ENCODE measurements at regions not wholly inside any gene's neighbourhood (a gene's known extent, or its start where the extent isn't known, plus 50 kb on each side); places are given as distances from the start of the nearest gene placed in this dataset.

DNA sequence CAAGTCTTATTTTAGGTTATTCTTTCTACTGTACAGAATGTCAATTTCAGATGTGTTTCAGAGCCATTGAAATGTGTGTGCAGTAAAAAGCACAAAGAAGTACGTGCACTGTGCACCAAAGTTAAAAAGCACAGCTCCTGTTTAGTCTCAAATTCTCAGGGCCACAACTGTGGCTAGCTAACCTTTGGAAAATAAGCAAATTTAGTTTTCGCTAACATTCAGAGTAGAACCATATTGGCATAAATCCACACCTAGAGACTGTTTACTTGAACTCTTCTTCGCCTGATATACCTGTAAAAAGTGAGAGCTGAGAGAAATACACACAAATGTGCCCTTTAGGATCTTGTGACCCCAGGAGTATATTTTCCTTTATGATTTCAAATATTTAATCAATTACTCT lies 353.9 kb downstream of the TFEC start:
- no peak for ATAC-seq
- TF ChIP-seq RARB (CRISPR knock-in tag; IDR thresholded peaks at IDR 0.05) (no peak), ZC3H10 (CRISPR knock-in tag; IDR thresholded peaks at IDR 0.05) (no peak), OSR1 (CRISPR knock-in tag; IDR thresholded peaks at IDR 0.05) (no peak), TCF4 (CRISPR knock-in tag; IDR thresholded peaks at IDR 0.05; ENCODE audit: borderline replicate concordance) (no peak), SNAI2 (CRISPR knock-in tag; IDR thresholded peaks at IDR 0.05) (no peak), ZNF565 (CRISPR knock-in tag; conservative IDR thresholded peaks at IDR 0.05; ENCODE audit: low read depth) (no peak), ESRRG (CRISPR knock-in tag; IDR thresholded peaks at IDR 0.05) (no peak), TOX (CRISPR knock-in tag; IDR thresholded peaks at IDR 0.05; ENCODE audit: borderline replicate concordance) (no peak), PPARA (CRISPR knock-in tag; IDR thresholded peaks at IDR 0.05; ENCODE audit: borderline replicate concordance) (no peak), ISL1 (CRISPR knock-in tag; IDR thresholded peaks at IDR 0.05) (no peak), ZFP30 (CRISPR knock-in tag; IDR thresholded peaks at IDR 0.05) (no peak), BACH2 (CRISPR knock-in tag; IDR thresholded peaks at IDR 0.05; ENCODE audit: borderline replicate concordance) (no peak)
- TF ChIP-seq, protein P1, sequence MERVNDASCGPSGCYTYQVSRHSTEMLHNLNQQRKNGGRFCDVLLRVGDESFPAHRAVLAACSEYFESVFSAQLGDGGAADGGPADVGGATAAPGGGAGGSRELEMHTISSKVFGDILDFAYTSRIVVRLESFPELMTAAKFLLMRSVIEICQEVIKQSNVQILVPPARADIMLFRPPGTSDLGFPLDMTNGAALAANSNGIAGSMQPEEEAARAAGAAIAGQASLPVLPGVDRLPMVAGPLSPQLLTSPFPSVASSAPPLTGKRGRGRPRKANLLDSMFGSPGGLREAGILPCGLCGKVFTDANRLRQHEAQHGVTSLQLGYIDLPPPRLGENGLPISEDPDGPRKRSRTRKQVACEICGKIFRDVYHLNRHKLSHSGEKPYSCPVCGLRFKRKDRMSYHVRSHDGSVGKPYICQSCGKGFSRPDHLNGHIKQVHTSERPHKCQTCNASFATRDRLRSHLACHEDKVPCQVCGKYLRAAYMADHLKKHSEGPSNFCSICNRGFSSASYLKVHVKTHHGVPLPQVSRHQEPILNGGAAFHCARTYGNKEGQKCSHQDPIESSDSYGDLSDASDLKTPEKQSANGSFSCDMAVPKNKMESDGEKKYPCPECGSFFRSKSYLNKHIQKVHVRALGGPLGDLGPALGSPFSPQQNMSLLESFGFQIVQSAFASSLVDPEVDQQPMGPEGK (CRISPR knock-in tag; IDR thresholded peaks at IDR 0.05; ENCODE audit: borderline replicate concordance): no peak
- TF ChIP-seq, protein P2, sequence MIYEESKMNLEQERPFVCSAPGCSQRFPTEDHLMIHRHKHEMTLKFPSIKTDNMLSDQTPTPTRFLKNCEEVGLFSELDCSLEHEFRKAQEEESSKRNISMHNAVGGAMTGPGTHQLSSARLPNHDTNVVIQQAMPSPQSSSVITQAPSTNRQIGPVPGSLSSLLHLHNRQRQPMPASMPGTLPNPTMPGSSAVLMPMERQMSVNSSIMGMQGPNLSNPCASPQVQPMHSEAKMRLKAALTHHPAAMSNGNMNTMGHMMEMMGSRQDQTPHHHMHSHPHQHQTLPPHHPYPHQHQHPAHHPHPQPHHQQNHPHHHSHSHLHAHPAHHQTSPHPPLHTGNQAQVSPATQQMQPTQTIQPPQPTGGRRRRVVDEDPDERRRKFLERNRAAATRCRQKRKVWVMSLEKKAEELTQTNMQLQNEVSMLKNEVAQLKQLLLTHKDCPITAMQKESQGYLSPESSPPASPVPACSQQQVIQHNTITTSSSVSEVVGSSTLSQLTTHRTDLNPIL (CRISPR knock-in tag; IDR thresholded peaks at IDR 0.05; ENCODE audit: low read depth): no peak
- TF ChIP-seq, protein P3, sequence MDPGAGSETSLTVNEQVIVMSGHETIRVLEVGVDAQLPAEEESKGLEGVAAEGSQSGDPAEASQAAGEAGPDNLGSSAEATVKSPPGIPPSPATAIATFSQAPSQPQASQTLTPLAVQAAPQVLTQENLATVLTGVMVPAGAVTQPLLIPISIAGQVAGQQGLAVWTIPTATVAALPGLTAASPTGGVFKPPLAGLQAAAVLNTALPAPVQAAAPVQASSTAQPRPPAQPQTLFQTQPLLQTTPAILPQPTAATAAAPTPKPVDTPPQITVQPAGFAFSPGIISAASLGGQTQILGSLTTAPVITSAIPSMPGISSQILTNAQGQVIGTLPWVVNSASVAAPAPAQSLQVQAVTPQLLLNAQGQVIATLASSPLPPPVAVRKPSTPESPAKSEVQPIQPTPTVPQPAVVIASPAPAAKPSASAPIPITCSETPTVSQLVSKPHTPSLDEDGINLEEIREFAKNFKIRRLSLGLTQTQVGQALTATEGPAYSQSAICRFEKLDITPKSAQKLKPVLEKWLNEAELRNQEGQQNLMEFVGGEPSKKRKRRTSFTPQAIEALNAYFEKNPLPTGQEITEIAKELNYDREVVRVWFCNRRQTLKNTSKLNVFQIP (CRISPR knock-in tag; IDR thresholded peaks at IDR 0.05; ENCODE audit: borderline replicate concordance, low read depth): no peak
- TF ChIP-seq, protein P4, sequence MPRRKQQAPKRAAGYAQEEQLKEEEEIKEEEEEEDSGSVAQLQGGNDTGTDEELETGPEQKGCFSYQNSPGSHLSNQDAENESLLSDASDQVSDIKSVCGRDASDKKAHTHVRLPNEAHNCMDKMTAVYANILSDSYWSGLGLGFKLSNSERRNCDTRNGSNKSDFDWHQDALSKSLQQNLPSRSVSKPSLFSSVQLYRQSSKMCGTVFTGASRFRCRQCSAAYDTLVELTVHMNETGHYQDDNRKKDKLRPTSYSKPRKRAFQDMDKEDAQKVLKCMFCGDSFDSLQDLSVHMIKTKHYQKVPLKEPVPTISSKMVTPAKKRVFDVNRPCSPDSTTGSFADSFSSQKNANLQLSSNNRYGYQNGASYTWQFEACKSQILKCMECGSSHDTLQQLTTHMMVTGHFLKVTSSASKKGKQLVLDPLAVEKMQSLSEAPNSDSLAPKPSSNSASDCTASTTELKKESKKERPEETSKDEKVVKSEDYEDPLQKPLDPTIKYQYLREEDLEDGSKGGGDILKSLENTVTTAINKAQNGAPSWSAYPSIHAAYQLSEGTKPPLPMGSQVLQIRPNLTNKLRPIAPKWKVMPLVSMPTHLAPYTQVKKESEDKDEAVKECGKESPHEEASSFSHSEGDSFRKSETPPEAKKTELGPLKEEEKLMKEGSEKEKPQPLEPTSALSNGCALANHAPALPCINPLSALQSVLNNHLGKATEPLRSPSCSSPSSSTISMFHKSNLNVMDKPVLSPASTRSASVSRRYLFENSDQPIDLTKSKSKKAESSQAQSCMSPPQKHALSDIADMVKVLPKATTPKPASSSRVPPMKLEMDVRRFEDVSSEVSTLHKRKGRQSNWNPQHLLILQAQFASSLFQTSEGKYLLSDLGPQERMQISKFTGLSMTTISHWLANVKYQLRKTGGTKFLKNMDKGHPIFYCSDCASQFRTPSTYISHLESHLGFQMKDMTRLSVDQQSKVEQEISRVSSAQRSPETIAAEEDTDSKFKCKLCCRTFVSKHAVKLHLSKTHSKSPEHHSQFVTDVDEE (CRISPR knock-in tag; IDR thresholded peaks at IDR 0.05): no peak

DNA sequence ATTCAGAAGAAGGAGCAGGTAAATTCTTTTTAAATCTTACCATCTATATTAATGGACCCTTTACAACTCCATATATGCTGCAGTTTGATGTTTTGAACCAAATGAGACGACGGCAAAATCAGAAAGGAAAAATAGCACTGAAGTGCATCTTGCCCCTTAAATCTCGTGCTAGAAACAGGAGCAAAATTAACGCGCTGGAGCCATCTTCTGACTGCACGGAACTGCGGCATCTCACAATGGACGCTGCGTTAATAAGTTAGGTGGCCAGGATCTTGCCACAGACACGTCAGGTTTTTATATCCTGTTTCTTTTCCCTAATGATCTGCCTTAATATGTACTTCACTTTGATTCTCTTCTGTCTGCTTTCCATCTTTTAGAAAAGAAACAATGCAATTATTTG lies 354.5 kb downstream of the TFEC start:
- TF ChIP-seq OSR1 (CRISPR knock-in tag; IDR thresholded peaks at IDR 0.05) (no peak), GLIS3 (CRISPR knock-in tag; IDR thresholded peaks at IDR 0.05) (no peak), TCF4 (CRISPR knock-in tag; IDR thresholded peaks at IDR 0.05; ENCODE audit: borderline replicate concordance) (no peak), BACH2 (CRISPR knock-in tag; IDR thresholded peaks at IDR 0.05; ENCODE audit: borderline replicate concordance) (no peak), ISL1 (CRISPR knock-in tag; IDR thresholded peaks at IDR 0.05) (no peak), ZNF70 (CRISPR knock-in tag; IDR thresholded peaks at IDR 0.05) (no peak), ZNF8 (CRISPR knock-in tag; IDR thresholded peaks at IDR 0.05) (no peak), ESRRG (CRISPR knock-in tag; IDR thresholded peaks at IDR 0.05) (no peak), TOX (CRISPR knock-in tag; IDR thresholded peaks at IDR 0.05; ENCODE audit: borderline replicate concordance) (no peak), ZFP30 (CRISPR knock-in tag; IDR thresholded peaks at IDR 0.05) (no peak), ARNTL (CRISPR knock-in tag; IDR thresholded peaks at IDR 0.05; ENCODE audit: borderline replicate concordance, low read depth) (no peak), CSDC2 (CRISPR knock-in tag; IDR thresholded peaks at IDR 0.05) (no peak), PPARA (CRISPR knock-in tag; IDR thresholded peaks at IDR 0.05; ENCODE audit: borderline replicate concordance) (no peak), ZC3H10 (CRISPR knock-in tag; IDR thresholded peaks at IDR 0.05) (no peak)
- TF ChIP-seq, protein P5, sequence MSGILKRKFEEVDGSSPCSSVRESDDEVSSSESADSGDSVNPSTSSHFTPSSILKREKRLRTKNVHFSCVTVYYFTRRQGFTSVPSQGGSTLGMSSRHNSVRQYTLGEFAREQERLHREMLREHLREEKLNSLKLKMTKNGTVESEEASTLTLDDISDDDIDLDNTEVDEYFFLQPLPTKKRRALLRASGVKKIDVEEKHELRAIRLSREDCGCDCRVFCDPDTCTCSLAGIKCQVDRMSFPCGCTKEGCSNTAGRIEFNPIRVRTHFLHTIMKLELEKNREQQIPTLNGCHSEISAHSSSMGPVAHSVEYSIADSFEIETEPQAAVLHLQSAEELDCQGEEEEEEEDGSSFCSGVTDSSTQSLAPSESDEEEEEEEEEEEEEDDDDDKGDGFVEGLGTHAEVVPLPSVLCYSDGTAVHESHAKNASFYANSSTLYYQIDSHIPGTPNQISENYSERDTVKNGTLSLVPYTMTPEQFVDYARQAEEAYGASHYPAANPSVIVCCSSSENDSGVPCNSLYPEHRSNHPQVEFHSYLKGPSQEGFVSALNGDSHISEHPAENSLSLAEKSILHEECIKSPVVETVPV (CRISPR knock-in tag; IDR thresholded peaks at IDR 0.05): no peak
- TF ChIP-seq, protein P3 (CRISPR knock-in tag; IDR thresholded peaks at IDR 0.05; ENCODE audit: borderline replicate concordance, low read depth): no peak
- TF ChIP-seq, protein P2 (CRISPR knock-in tag; IDR thresholded peaks at IDR 0.05; ENCODE audit: low read depth): no peak
- TF ChIP-seq, protein P4 (CRISPR knock-in tag; IDR thresholded peaks at IDR 0.05): no peak
- peak; percentile 57 for ATAC-seq

Measured in SK-N-SH treated with all-trans-retinoic acid at 6 μM for 48 hours (cell line).